ENCODE measurements at regions not wholly inside any gene's neighbourhood (a gene's known extent, or its start where the extent isn't known, plus 50 kb on each side); places are given as distances from the start of the nearest gene placed in this dataset.
"Not testable (repeated sequence)": the region's sequence is repeated elsewhere in the genome, so short reads cannot be mapped to it uniquely, and the experiment has no call there.

DNA sequence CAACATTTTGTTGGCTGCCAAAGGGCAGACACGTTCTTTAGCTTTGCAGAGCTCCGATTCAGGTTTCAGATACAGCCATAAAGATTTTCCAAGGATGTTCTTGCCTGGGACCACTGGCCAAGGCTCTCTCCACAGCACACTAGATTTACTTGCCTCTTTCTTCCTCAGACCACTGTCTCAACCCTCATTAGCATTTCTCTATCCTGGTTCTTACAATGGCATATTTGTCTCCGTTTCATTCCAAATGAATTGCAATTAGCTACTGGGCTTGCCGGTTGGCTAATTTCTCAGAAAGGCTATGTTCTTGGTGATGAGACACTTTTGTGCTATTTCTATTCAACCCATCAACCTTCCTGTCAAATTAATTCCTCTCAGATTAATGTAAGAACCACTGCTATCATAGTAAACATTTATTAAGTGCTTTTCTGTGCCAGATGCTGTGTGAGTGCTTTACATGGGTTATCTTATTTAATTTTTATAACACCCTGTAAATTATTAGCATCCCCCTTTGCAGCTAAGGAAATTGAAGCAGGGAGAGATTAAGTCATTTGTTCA, 118.4 kb upstream of the NR3C1 start:
- no peak overlapping the region for H3K27ac ChIP-seq (ENCODE audit: low read depth, low read length, poor library complexity, severe bottlenecking)
- no peak for DNase-seq (ENCODE audit: low spot score)
- intact Hi-C loops (cut with micrococcal nuclease; ENCODE audit: unreplicated experiment): no loop called here
- ChIA-PET POLR2A (ENCODE audit: low non-redundant PET) (no interaction called here), CTCF (no interaction called here)
- no TSS peak for BruUV-seq (replicated peaks)
- no peaks in the 10 kb centered on the region for H3K4me1 ChIP-seq (ENCODE audit: insufficient read depth, low read length, poor library complexity, severe bottlenecking)
- H3K27me3 ChIP-seq (replicated peaks; ENCODE audit: insufficient read depth, low read depth, low read length, poor library complexity): no peaks in the 10 kb centered on the region
- TF ChIP-seq, protein P1, sequence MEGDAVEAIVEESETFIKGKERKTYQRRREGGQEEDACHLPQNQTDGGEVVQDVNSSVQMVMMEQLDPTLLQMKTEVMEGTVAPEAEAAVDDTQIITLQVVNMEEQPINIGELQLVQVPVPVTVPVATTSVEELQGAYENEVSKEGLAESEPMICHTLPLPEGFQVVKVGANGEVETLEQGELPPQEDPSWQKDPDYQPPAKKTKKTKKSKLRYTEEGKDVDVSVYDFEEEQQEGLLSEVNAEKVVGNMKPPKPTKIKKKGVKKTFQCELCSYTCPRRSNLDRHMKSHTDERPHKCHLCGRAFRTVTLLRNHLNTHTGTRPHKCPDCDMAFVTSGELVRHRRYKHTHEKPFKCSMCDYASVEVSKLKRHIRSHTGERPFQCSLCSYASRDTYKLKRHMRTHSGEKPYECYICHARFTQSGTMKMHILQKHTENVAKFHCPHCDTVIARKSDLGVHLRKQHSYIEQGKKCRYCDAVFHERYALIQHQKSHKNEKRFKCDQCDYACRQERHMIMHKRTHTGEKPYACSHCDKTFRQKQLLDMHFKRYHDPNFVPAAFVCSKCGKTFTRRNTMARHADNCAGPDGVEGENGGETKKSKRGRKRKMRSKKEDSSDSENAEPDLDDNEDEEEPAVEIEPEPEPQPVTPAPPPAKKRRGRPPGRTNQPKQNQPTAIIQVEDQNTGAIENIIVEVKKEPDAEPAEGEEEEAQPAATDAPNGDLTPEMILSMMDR (conservative IDR thresholded peaks at IDR 0.05; ENCODE audit: low read depth, low read length): no peak
- TF ChIP-seq EZH2 (IDR thresholded peaks at IDR 0.05; ENCODE audit: borderline replicate concordance, low read depth, low read length, poor library complexity, severe bottlenecking): no peak
- H3K9me3 ChIP-seq (ENCODE audit: low read depth, low read length, poor library complexity, severe bottlenecking): no peaks in the 10 kb centered on the region
- no peak overlapping the region for H3K4me3 ChIP-seq (ENCODE audit: low read depth, low read length, poor library complexity, severe bottlenecking)
- no peaks in the 10 kb centered on the region for H3K36me3 ChIP-seq (ENCODE audit: insufficient read depth, low read length, poor library complexity, severe bottlenecking)

DNA sequence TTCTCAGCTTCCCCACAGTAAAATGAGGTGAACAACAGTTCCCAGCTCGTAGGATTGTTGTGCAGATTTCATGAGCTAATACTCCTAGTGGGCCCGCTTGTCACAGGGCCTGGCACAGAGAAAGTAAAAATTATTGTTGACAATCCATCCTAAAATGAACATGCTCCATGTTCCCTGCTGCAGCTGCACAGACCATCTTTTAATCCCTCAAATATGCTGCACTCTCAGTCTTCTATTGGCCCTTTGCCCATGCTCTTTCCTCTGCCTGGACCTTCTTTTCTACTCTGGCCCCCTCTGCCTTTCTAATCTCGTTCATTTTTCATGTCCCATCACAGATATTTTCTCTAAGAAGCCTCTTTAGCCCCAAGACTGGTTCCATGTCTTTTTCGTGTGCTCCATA, 117.7 kb upstream of the NR3C1 start:
- POLR2A ChIA-PET (ENCODE audit: low non-redundant PET): interaction anchor here (0.6 kb wide), 1 partner anchor 408 kb away, joined by 3 read pairs; no protein-coding TSS in a partner anchor
- Histone ChIP-seq H3K9me3 (ENCODE audit: low read depth, low read length, poor library complexity, severe bottlenecking) (no peaks in the 10 kb centered on the region), H3K27ac (ENCODE audit: low read depth, low read length, poor library complexity, severe bottlenecking) (no peak overlapping the region), H3K4me1 (ENCODE audit: insufficient read depth, low read length, poor library complexity, severe bottlenecking) (no peaks in the 10 kb centered on the region), H3K36me3 (ENCODE audit: insufficient read depth, low read length, poor library complexity, severe bottlenecking) (no peaks in the 10 kb centered on the region), H3K4me3 (ENCODE audit: low read depth, low read length, poor library complexity, severe bottlenecking) (no peak overlapping the region), H3K27me3 (replicated peaks; ENCODE audit: insufficient read depth, low read depth, low read length, poor library complexity) (no peaks in the 10 kb centered on the region)
- no peak for DNase-seq (ENCODE audit: low spot score)
- intact Hi-C loops (cut with micrococcal nuclease; ENCODE audit: unreplicated experiment): no loop called here
- BruUV-seq (replicated peaks): no TSS peak
- CTCF ChIA-PET: no interaction called here
- no peak for TF ChIP-seq EZH2 (IDR thresholded peaks at IDR 0.05; ENCODE audit: borderline replicate concordance, low read depth, low read length, poor library complexity, severe bottlenecking)
- TF ChIP-seq, protein P1 (conservative IDR thresholded peaks at IDR 0.05; ENCODE audit: low read depth, low read length): no peak

DNA sequence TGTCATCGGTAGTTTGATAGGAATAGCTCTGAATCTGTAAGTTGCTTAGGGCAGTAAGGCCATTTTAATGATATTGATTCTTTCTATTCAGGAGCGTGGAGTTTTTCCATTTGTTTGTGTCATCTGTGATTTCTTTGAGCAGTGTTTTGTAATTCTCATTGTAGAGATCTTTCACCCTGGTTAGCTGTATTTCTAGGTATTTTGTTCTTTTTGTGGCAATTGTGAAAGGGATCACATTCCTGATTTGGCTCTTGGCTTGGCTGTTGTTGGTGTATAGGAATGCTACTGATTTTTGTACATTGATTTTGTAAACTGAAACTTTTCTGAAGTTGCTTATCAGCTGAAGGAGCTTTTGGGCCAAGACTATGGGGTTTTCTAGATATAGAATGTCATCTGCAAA, 115.7 kb upstream of the NR3C1 start:
- POLR2A ChIA-PET (ENCODE audit: low non-redundant PET); H3K4me1 ChIP-seq (ENCODE audit: insufficient read depth, low read length, poor library complexity, severe bottlenecking); DNase-seq (ENCODE audit: low spot score); H3K27ac ChIP-seq (ENCODE audit: low read depth, low read length, poor library complexity, severe bottlenecking); H3K9me3 ChIP-seq (ENCODE audit: low read depth, low read length, poor library complexity, severe bottlenecking); CTCF ChIA-PET; intact Hi-C loops (cut with micrococcal nuclease; ENCODE audit: unreplicated experiment); H3K36me3 ChIP-seq (ENCODE audit: insufficient read depth, low read length, poor library complexity, severe bottlenecking); H3K4me3 ChIP-seq (ENCODE audit: low read depth, low read length, poor library complexity, severe bottlenecking); H3K27me3 ChIP-seq (replicated peaks; ENCODE audit: insufficient read depth, low read depth, low read length, poor library complexity); BruUV-seq (replicated peaks): not testable (repeated sequence)

DNA sequence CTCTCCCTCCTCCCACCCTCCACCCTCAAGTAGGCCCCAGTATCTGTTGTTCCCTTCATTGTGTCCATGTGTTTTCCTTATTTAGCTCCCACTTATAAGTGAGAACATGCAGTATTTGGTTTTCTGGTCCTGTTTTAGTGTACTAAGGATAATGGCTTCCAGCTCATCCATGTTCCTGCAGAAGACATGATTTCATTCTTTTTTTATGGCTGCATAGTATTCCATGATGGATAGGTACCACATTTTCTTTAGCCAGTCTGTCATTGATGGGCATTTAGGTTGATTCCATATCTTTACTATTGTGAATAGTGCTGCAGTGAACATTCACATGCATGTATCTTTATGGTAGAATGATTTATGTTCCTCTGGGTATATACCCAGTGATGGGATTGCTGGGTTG, 114.3 kb upstream of the NR3C1 start:
- H3K4me3 ChIP-seq (ENCODE audit: low read depth, low read length, poor library complexity, severe bottlenecking); H3K4me1 ChIP-seq (ENCODE audit: insufficient read depth, low read length, poor library complexity, severe bottlenecking); POLR2A ChIA-PET (ENCODE audit: low non-redundant PET); H3K9me3 ChIP-seq (ENCODE audit: low read depth, low read length, poor library complexity, severe bottlenecking); CTCF ChIA-PET; H3K36me3 ChIP-seq (ENCODE audit: insufficient read depth, low read length, poor library complexity, severe bottlenecking); H3K27me3 ChIP-seq (replicated peaks; ENCODE audit: insufficient read depth, low read depth, low read length, poor library complexity); intact Hi-C loops (cut with micrococcal nuclease; ENCODE audit: unreplicated experiment); DNase-seq (ENCODE audit: low spot score); BruUV-seq (replicated peaks); H3K27ac ChIP-seq (ENCODE audit: low read depth, low read length, poor library complexity, severe bottlenecking): not testable (repeated sequence)
